ENCODE measurements at regions not wholly inside any gene's neighbourhood (a gene's known extent, or its start where the extent isn't known, plus 50 kb on each side); places are given as distances from the start of the nearest gene placed in this dataset.

DNA sequence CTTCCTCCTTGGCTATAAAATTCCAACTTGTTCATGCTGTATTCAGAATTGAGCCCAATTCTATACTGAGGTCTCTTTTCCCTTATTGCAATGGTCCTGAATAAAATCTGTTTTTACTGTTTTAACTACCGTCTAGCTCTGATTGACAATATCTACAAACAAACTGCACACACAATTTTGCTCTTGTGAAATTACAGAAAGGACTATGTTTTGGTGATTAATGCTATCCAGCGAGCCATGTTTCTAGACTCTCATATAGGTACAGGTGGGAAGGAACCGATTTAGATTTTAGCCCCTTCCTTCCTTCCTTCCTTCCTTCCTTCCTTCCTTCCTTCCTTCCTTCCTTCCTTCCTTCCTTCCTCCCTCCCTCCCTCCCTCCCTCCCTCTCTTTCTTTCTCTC lies 254.4 kb downstream of the SLC4A3 start:
- no peak for DNase-seq (ENCODE audit: low spot score)
- TF ChIP-seq CTCF (IDR thresholded peaks at IDR 0.05), result no peak
- no peak for ATAC-seq (ENCODE audit: low FRiP score)

- TF ChIP-seq CTCF (IDR thresholded peaks at IDR 0.05), result no peak
- DNase-seq (ENCODE audit: low spot score) (no peak), ATAC-seq (ENCODE audit: low FRiP score) (no peak)
These were observed 259.2 kb downstream of the SLC4A3 start for GRCh38 chr2:219886615-219887014.

DNA sequence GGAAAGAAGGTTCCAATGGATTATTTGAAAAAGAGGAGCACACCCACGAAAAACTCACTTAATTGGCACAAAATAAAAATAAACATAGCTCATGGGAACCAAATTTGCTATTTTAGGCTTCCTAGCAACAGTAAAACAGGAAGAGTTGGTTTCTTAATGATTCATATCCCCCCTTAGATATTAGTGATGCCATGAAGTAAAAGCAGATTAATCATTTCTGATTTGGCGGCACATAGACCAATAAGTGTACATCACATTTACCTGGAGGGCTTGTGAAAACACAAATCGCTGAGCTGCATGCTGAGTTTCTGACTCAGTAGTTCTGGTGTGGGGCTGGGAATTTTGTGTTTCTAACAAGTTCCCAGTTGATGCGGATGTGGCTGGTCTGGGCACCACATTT lies 260.4 kb downstream of the SLC4A3 start:
- no peak for DNase-seq (ENCODE audit: low spot score)
- ATAC-seq (ENCODE audit: low FRiP score), result no peak
- no peak for TF ChIP-seq CTCF (IDR thresholded peaks at IDR 0.05)

- no peak for ATAC-seq (ENCODE audit: low FRiP score)
- no peak for DNase-seq (ENCODE audit: low spot score)
- TF ChIP-seq CTCF (IDR thresholded peaks at IDR 0.05), result no peak
These were observed 266.1 kb downstream of the SLC4A3 start for GRCh38 chr2:219893541-219893940.

- no peak for ATAC-seq (ENCODE audit: low FRiP score)
- TF ChIP-seq CTCF (IDR thresholded peaks at IDR 0.05), result no peak
- no peak for DNase-seq (ENCODE audit: low spot score)
These were observed 270.0 kb downstream of the SLC4A3 start for GRCh38 chr2:219897456-219897855.

- no peak for DNase-seq (ENCODE audit: low spot score)
- no peak for ATAC-seq (ENCODE audit: low FRiP score)
- TF ChIP-seq CTCF (IDR thresholded peaks at IDR 0.05), result no peak
These were observed 273.7 kb downstream of the SLC4A3 start for GRCh38 chr2:219901155-219901554.

- no peak for ATAC-seq (ENCODE audit: low FRiP score)
- no peak for DNase-seq (ENCODE audit: low spot score)
- TF ChIP-seq CTCF (IDR thresholded peaks at IDR 0.05), result no peak
These were observed 275.6 kb downstream of the SLC4A3 start for GRCh38 chr2:219902891-219903552.

All from omental fat pad (tissue), 3 donors.